ENCODE measurements at regions not wholly inside any gene's neighbourhood (a gene's known extent, or its start where the extent isn't known, plus 50 kb on each side); places are given as distances from the start of the nearest gene placed in this dataset.
A peak's percentile ranks its signal among the peaks of the same experiment; 100 is the strongest.
"Not testable (repeated sequence)": the region's sequence is repeated elsewhere in the genome, so short reads cannot be mapped to it uniquely, and the experiment has no call there.

DNA sequence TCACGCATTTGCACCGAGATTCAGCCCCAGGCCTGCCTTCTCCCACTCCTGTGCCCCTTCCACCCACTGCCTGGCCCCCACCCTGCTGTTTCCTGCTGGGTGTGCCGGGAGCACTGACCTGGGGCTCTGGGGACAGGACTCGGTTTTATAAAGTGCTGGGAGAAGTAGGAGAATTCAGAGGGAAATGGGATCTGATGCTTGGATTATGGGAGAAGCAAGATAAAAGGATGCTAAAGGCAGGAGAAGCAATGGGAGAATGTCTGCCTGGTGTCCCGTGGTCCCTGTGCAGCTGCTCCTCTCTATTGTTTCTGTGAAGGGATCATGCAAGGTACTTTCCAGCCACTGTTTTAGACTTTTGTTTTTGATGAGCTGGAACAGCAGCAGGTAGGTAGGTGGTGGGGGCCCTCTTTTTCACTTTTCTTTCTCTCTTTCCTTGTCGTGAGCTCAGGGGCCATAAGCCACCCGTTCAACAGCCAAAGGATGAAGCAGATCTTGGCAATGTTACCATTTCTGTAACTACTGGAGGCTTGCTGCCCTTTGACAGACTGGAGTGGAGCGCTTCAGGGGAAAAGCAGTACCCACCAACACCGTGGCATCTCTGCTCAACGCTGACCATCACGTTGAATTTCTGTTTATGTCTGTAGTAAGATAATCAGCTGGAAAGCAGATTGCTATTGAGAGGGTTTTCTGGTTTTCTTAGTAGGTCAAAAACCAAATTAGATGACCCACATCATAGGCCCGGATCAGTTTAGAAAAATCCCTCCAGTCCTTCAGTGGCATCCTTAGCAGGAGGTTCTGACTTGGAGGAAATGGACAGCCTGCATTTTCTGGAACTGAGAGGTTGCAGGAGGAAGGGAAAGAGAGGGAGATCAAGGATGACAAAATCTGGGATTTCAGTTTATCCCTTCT lies 63.8 kb upstream of the ENPP6 start:
- DNase-seq (ENCODE audit: low spot score): no peak

DNA sequence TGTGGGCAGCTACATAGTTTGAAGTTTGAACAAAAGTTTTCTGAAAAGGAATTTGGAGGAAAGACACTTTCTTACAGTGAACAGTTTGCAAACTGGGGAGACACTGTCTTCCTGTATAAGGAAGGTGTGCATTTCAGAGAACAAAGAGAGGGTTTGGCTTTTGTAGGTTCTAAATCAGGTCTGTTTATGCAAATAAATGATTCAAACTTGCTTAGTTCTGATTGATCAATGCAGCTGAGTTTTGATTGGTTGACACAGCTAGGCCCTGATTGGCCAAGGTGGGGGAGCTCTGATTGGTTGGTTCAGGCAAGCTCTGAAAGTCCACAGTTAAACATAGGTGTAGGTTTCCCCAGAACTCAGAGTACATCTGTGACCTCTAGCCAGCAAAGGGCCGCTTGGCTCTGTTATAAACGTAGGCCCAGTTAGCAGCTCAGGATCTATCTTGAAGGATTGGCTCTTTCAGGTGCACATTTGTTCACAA lies 63.0 kb upstream of the ENPP6 start:
- DNase-seq (ENCODE audit: low spot score): no peak

DNA sequence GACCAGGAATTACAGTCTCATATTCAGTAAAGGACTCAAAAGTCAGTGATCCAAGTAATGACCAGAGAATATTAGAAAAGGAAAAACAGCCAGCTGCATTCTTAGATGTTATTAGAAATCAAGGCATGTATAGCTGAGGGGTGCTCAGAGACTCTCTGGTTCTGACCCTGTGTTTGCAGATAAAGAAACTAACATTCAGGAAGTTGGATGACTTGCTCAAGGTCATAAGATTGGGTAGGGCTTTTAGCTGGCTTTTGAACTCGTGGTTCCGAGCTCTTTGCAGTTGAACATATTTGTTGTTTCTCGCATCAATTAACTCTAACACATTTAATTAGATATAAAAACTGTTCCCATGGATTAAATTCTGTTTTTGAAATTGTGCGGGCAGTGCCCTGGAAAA lies 62.5 kb upstream of the ENPP6 start:
- no peak for DNase-seq (ENCODE audit: low spot score)

DNA sequence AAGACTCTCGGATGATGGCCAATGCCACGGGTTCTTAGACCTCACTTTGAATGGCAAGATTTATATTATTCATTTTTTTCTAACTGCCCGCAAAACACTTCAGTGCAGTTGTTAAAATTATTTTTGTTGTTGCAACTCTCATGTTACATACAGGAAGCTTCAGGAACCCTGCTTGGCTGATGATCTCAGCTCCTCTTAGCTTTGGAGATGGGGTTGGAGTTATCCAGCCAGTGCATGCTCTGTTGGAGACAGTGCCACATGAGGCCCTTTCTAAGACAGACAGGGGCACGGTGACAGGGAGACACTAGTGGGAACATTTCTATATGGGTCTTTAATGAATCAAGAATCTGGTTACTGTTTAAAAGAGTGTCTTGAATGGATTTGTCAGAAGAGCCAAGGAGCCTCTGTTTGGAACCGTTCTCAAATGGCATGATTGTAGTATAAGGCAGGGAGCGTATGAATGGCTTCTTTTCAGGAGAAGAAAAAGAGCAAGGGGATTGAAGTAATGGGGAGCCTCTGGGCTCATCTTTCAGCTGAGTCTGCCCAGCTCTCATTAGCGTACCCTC lies 61.9 kb upstream of the ENPP6 start:
- no peak for DNase-seq (ENCODE audit: low spot score)

DNA sequence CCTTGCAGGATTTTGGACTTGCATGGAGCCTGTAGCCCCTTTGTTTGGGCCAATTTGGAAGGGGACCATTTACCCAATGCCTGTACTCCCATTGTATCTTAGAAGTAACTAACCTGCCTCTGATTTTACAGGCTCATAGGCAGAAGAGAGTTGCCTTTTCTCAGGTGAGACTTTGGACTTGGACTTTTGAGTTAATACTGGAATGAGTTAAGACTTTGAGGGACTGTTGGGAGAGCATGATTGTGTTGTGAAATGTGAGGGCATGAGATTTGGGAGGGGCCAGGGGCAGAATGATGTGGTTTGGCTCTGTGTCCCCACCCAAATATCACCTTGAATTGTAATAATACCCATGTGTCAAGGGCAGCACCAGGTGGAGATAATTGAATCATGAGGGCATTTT lies 60.1 kb upstream of the ENPP6 start:
- DNase-seq (ENCODE audit: low spot score): not testable (repeated sequence)

DNA sequence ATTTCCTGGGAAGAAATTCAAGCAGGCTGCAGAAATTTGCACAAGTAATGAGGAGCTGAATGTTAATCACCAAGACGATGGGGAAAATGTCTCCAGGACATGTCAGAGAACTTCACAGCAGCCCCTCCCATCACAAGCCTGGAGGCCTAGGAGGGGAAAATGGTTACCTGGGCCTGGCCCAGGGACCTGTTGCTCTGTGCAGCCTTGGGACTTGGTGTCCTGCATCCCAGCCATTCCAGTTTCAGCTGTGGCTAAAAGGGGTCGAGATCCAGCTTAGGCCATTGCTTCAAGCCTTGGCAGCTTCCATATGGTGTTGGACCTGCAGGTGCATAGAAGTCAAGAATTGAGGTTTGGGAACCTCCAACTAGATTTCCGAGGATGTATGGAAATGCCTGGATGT lies 59.3 kb upstream of the ENPP6 start:
- not testable (repeated sequence) for DNase-seq (ENCODE audit: low spot score)

DNA sequence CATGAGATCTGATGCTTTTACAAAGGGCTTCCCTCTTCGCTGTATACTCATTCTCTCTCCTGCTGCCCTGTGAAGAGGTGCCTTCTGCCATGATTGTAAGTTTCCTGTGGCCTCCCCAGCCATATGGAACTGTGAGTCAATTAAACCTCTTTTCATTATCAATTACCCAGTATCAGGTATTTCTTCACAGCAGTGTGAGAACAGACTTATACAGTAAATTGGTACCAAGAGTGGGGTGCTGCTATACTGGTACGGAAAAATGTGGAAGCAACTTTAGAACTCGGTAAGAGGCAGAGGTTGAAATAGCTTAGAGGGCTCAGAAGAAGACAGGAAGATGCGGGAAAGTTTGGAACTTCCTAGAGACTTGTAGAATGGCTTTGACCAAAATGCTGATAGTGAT lies 58.7 kb upstream of the ENPP6 start:
- DNase-seq (ENCODE audit: low spot score): not testable (repeated sequence)

DNA sequence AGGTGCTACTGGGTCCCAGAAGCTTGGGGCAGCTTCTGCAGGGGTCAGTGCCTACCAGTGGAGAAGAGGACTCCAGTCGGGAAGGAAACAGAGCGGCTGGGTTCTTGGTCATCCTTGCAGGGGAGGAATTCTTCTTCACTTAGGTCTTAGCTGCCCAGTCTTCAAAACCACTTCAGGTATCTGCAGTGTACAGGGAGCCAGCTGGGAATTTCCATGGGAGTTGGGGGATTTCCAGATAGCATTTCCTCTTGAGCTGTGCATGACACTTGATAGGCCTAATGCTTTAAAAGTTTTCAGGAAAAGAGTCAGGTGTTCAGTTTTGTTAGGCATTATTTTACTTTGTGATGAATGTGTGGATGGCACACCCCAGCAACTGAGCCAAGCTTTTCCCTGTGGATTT lies 58.1 kb upstream of the ENPP6 start:
- no peak for DNase-seq (ENCODE audit: low spot score)

DNA sequence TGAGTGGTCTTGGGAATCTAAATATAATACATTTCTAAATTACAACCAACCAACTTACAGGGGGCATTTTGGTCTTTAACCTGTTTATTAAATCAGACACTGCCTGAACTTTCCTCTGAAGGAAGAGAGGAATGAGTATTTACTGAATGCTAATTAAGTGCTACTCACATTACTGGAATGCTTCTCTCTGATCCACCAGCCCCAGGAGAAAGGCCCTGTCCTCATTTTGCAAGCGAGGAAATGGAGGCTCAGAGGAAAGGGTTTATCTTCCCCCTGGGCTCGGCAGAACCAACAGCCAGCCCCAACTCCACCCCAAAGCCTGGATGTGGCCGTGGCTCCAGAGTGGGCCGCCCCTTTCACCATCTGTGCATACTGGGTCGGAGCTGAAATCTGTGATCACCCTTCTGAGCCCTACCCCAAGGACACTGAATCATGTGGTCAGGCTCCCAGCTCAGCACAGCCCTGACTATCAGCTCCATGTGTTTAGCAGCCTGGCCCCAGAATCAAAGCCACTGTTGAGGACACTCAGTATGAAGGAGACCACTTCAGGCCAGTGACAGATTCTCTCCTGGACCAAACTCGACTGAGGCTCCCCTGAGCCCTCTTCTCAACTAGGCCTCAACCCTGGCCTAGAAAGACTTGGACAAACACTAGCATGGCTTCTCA lies 56.7 kb upstream of the ENPP6 start:
- DNase-seq (ENCODE audit: low spot score): peak; percentile 28

DNA sequence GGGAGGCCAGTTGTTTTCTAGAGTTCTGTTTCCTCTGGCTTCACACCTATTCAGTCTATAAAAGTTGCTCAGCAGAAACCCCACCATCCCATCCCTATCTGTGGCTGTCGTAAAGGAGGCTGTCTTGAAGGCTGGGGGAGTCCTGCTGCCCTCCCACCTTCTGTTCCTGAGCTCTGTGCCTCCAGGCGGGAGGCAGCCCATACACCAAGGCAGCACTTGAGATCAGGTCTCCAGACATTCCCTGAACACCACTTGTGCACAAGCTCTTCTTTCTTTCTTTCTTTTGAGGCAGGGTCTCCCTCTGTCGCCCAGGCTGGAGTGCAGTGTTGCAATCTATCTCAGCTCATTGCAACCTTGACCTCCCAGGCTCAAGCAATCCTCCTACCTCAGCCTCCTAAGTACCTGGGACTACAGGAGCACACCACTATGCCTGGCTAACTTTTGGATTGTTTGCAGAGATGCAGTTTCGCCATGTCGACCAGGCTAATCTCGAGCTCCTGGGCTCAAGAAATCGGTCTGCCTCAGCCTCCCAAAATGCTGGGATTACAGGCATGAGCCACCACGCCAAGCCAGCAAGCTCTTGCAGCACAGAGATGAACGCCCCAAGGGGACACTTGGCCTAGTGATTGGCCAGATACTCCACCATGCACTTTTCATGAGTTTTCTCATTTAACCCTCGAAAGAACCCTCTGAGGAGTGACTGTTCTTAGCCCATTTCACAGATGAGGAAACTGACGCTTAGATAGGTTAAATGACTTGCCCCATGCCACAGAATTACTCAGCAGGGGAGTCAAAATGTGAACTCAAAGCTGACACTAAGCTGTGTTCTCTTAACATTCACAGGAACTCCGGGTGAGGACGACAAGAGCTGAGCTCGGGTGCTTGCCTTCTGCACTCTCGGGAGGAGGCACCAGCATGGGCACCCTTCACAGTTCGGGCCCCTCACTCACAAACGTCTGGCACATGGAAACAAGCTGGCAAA lies 55.8 kb upstream of the ENPP6 start:
- DNase-seq (ENCODE audit: low spot score): no peak

DNA sequence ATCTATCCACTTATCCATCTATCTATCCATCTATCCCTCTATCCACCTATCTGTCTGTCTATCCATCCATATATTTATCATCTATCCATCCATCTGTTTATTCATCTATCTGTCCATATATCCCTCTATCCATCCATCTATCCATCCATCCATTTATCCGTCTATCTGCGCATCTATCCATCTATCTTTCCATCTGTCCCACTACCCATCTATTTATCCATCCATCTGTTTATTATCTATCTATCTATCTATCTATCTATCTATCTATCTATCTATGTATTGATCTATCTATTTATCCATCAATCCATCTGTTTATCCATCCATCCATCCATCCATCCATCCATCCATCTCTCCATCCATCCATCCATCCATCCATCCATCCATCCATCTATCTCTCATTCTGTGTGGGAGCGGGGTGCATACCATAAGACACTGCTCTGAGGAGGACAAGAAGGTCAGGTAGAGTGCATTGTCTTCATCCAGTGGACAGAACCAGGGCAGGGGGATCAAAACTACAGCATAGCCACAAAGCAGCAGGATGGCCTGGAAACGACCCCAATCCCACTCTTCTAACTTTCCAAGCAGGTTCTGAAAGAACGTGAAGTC lies 53.2 kb upstream of the ENPP6 start:
- no peak for DNase-seq (ENCODE audit: low spot score)

DNA sequence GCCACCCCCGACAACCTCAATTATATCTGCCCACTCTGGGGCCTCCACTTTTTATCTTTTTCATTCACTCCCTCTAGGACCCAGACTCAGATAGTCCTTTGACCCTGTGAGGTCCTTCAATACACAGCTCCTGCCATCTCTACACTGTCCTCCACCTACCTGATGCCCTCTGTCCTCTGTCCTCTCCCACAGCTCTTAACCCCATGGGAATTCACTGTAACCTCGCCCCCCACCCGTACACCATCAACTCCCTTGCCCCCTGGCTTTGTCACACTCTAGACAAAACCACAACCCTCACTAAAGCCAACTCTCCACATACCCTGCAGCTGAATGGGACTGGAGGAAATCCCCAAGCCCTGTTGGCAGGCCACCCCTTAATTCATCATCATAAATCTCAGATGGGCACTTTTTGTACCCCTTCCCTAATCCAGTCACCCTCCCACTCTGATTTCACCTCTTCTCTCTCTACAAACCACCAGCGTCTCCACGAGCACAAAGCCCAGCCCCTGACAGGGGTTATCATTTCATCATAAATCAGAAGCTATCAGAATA lies 52.3 kb upstream of the ENPP6 start:
- DNase-seq (ENCODE audit: low spot score): no peak

DNA sequence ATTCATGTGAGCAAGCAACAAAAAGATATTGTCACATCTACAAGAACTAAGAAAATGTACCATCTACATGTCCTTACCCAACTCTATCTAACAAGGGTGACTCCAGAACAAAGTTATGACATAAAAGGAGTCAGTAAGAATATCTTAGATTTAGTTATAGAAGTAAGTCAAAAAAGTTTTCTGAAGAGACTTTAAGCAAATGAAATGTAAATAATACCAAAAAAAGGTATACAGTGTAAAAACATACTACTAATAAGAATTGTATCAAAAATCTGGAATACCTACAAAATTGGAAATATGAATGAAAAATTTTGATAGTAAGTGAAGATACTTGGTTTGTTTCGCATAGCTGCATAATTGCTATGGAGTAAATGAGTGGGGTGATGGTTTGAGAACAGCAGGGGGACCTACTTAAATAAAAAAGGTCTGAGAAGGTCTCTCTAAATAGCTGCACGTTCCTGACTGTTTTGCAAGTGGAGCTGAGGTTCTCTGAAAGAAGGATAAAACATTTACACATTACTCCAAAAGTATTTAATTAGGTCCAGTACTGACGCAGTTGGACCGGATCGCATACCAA lies 51.0 kb upstream of the ENPP6 start:
- DNase-seq (ENCODE audit: low spot score): no peak

DNA sequence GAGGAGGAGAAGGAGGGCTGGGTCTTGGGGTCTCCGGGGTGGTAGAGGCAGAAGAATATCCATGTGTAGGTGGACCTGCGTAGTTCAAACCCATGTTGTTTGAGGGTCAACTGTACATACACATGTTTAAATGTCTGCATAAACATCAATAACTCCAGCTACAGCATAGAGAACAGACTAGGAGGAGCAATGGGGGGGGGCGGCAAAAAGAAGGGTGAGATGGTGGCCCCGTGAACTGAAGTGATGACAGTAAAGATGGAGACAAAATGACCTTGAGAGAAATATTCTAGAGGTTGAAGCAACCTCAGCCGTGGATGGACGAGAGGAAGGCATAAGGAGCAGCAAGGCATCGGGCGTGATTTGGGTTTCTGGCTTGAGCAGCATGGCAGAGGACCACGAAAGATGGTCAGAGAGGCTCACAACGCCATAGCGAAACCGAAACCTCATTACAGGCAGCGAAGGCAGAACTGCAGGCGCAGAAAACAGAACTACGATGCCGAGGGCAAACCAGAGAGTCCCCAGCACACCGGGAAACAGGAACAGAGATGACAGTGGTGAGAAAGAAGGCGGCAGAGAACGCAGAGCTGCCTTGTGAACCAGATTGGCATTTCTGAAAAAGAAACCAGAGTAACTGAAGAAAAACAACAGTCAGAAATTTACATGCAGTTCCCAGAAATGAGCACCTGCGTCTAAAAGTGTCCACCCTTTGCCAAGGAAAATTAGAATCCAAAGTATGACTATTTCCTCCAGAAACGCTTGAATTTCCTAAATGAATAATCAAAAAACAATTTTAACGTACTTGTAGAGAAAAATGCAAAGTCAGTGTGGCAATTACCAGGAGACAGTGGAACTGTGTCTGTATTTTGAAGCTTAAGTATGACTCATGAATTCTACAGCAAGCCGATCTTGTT lies 50.3 kb upstream of the ENPP6 start:
- DNase-seq (ENCODE audit: low spot score): peak; percentile 86

Data from AG08395 (cell line).